ENCODE measurements at regions not wholly inside any gene's neighbourhood (a gene's known extent, or its start where the extent isn't known, plus 50 kb on each side); places are given as distances from the start of the nearest gene placed in this dataset.

- Histone ChIP-seq H3K4me1 (ENCODE audit: insufficient read depth, low read length) (peaks cover 4% of the 10 kb centered on the region), H3K36me3 (ENCODE audit: insufficient read depth, low read length) (no peaks in the 10 kb centered on the region), H3K9me3 (ENCODE audit: insufficient read depth, low read depth, low read length) (no peaks in the 10 kb centered on the region), H2AFZ (ENCODE audit: low read depth, low read length) (no peak overlapping the region), H3K79me2 (ENCODE audit: insufficient read depth, low read length) (no peaks in the 10 kb centered on the region), H4K20me1 (ENCODE audit: insufficient read depth, low read length) (no peaks in the 10 kb centered on the region), H3K9ac (ENCODE audit: low read length) (no peak overlapping the region), H3K27ac (ENCODE audit: low read depth, low read length) (no peak overlapping the region), H3K4me3 (ENCODE audit: insufficient read depth, low read depth, low read length) (no peak overlapping the region), H3K4me2 (ENCODE audit: low read length) (no peak overlapping the region), H3K27me3 (ENCODE audit: insufficient read depth, low read length) (no peaks in the 10 kb centered on the region)
- H3K4me1 Mint-ChIP-seq (ENCODE audit: low read depth, unreplicated experiment): no peaks in the 10 kb centered on the region
- peaks cover 5% of the 10 kb centered on the region for H3K27me3 Mint-ChIP-seq (ENCODE audit: low read depth, unreplicated experiment)
- no peaks in the 10 kb centered on the region for H3K36me3 Mint-ChIP-seq (ENCODE audit: low read depth, unreplicated experiment)
- peaks cover 2% of the 10 kb centered on the region for H3K9me3 Mint-ChIP-seq (ENCODE audit: unreplicated experiment)
- TF ChIP-seq CTCF (IDR thresholded peaks at IDR 0.05; ENCODE audit: insufficient read depth, low read depth, low read length) (no peak), EZH2 (IDR thresholded peaks at IDR 0.05; ENCODE audit: insufficient read depth, low read length) (no peak)
- FAIRE-seq (no peak), DNase-seq (ENCODE audit: low read depth) (no peak)
- no peak overlapping the region for H3K4me3 Mint-ChIP-seq (ENCODE audit: unreplicated experiment)
- no peak overlapping the region for H3K27ac Mint-ChIP-seq (ENCODE audit: unreplicated experiment)
Observed at GRCh38 chr7:69439636-69440325, 158.5 kb upstream of the AUTS2 start.

- Histone ChIP-seq H3K9me3 (ENCODE audit: insufficient read depth, low read depth, low read length) (no peaks in the 10 kb centered on the region), H3K9ac (ENCODE audit: low read length) (no peak overlapping the region), H3K36me3 (ENCODE audit: insufficient read depth, low read length) (no peaks in the 10 kb centered on the region), H2AFZ (ENCODE audit: low read depth, low read length) (no peak overlapping the region), H3K4me3 (ENCODE audit: insufficient read depth, low read depth, low read length) (no peak overlapping the region), H3K4me1 (ENCODE audit: insufficient read depth, low read length) (peaks cover 4% of the 10 kb centered on the region), H3K4me2 (ENCODE audit: low read length) (no peak overlapping the region), H3K27ac (ENCODE audit: low read depth, low read length) (no peak overlapping the region), H3K27me3 (ENCODE audit: insufficient read depth, low read length) (no peaks in the 10 kb centered on the region), H4K20me1 (ENCODE audit: insufficient read depth, low read length) (no peaks in the 10 kb centered on the region), H3K79me2 (ENCODE audit: insufficient read depth, low read length) (no peaks in the 10 kb centered on the region)
- DNase-seq (ENCODE audit: low read depth) (no peak), FAIRE-seq (no peak)
- peaks cover 11% of the 10 kb centered on the region for H3K27me3 Mint-ChIP-seq (ENCODE audit: low read depth, unreplicated experiment)
- H3K9me3 Mint-ChIP-seq (ENCODE audit: unreplicated experiment): peaks cover 4% of the 10 kb centered on the region
- H3K27ac Mint-ChIP-seq (ENCODE audit: unreplicated experiment): no peak overlapping the region
- no peaks in the 10 kb centered on the region for H3K36me3 Mint-ChIP-seq (ENCODE audit: low read depth, unreplicated experiment)
- TF ChIP-seq EZH2 (IDR thresholded peaks at IDR 0.05; ENCODE audit: insufficient read depth, low read length): no peak
- no peak for TF ChIP-seq CTCF (IDR thresholded peaks at IDR 0.05; ENCODE audit: insufficient read depth, low read depth, low read length)
- no peaks in the 10 kb centered on the region for H3K4me1 Mint-ChIP-seq (ENCODE audit: low read depth, unreplicated experiment)
- H3K4me3 Mint-ChIP-seq (ENCODE audit: unreplicated experiment): no peak overlapping the region
Observed at GRCh38 chr7:69440976-69441375, 157.3 kb upstream of the AUTS2 start.

- Histone ChIP-seq H3K4me3 (ENCODE audit: insufficient read depth, low read depth, low read length) (no peak overlapping the region), H3K4me2 (ENCODE audit: low read length) (no peak overlapping the region), H3K36me3 (ENCODE audit: insufficient read depth, low read length) (no peaks in the 10 kb centered on the region), H3K27me3 (ENCODE audit: insufficient read depth, low read length) (no peaks in the 10 kb centered on the region), H3K9me3 (ENCODE audit: insufficient read depth, low read depth, low read length) (no peaks in the 10 kb centered on the region), H3K79me2 (ENCODE audit: insufficient read depth, low read length) (no peaks in the 10 kb centered on the region), H3K9ac (ENCODE audit: low read length) (no peak overlapping the region), H3K4me1 (ENCODE audit: insufficient read depth, low read length) (peaks cover 7% of the 10 kb centered on the region), H3K27ac (ENCODE audit: low read depth, low read length) (no peak overlapping the region), H2AFZ (ENCODE audit: low read depth, low read length) (no peak overlapping the region), H4K20me1 (ENCODE audit: insufficient read depth, low read length) (no peaks in the 10 kb centered on the region)
- Mint-ChIP-seq H3K4me1 (ENCODE audit: low read depth, unreplicated experiment) (no peaks in the 10 kb centered on the region), H3K4me3 (ENCODE audit: unreplicated experiment) (no peak overlapping the region), H3K27ac (ENCODE audit: unreplicated experiment) (no peak overlapping the region), H3K27me3 (ENCODE audit: low read depth, unreplicated experiment) (peaks cover 11% of the 10 kb centered on the region), H3K36me3 (ENCODE audit: low read depth, unreplicated experiment) (no peaks in the 10 kb centered on the region), H3K9me3 (ENCODE audit: unreplicated experiment) (peaks cover 4% of the 10 kb centered on the region)
- FAIRE-seq (no peak), DNase-seq (ENCODE audit: low read depth) (no peak)
- TF ChIP-seq CTCF (IDR thresholded peaks at IDR 0.05; ENCODE audit: insufficient read depth, low read depth, low read length) (no peak), EZH2 (IDR thresholded peaks at IDR 0.05; ENCODE audit: insufficient read depth, low read length) (no peak)
Observed at GRCh38 chr7:69443136-69443535, 155.1 kb upstream of the AUTS2 start.

Measured in astrocyte (in vitro differentiated cells and primary cell).